Natural killer cell treated with Interleukin-12 subunit alpha and Interleukin-12 subunit beta and Interleukin-15 and Interleukin-18, amount 100 ng/mL, for 72 hours (primary cell): ENCODE measurements at regions not wholly inside any gene's neighbourhood (a gene's known extent, or its start where the extent isn't known, plus 50 kb on each side); places are given as distances from the start of the nearest gene placed in this dataset.
"Not testable (repeated sequence)": the region's sequence is repeated elsewhere in the genome, so short reads cannot be mapped to it uniquely, and the experiment has no call there.

ENCODE experiments used
- ATAC-seq, 2 donors: fragments of 150-1000 bp; cut with Tn5 transposase in 1 of 2; sonication (Bioruptor Pico), chemical (Tn5 transposase) in 1 of 2; 2 replicates each; pipeline ENCODE4 v1.10.0; 2021
- DNase-seq: peaks from one replicate; pipeline ENCODE4 v3.0.0; 2022; ENCODE audit warnings: low spot score
- H3K27ac Mint-ChIP-seq, 2 donors: 1 replicate in 1 of 2; 2 replicates in 1 of 2; pipeline ENCODE4 v1.8.0; 2022; ENCODE audit warnings: mixed read lengths in 2 of 2, mild to moderate bottlenecking in 1 of 2, moderate library complexity in 1 of 2
- H3K27me3 Mint-ChIP-seq, 2 donors: 1 replicate in 1 of 2; 2 replicates in 1 of 2; pipeline ENCODE4 v1.8.0; 2022; ENCODE audit warnings: mixed read lengths in 2 of 2
- H3K36me3 Mint-ChIP-seq: one replicate; pipeline ENCODE4 v1.8.0; 2022; ENCODE audit warnings: mixed read lengths
- H3K4me1 Mint-ChIP-seq, 2 donors: 1 replicate in 1 of 2; 2 replicates in 1 of 2; pipeline ENCODE4 v1.8.0; 2022; ENCODE audit warnings: low read depth in 2 of 2, mixed read lengths in 2 of 2, mild to moderate bottlenecking in 1 of 2
- H3K4me3 Mint-ChIP-seq: one replicate; pipeline ENCODE4 v1.8.0; 2022; ENCODE audit warnings: mixed read lengths
- H3K9me3 Mint-ChIP-seq: 2 replicates; pipeline ENCODE4 v1.8.0; 2022; ENCODE audit warnings: mixed read lengths

DNA sequence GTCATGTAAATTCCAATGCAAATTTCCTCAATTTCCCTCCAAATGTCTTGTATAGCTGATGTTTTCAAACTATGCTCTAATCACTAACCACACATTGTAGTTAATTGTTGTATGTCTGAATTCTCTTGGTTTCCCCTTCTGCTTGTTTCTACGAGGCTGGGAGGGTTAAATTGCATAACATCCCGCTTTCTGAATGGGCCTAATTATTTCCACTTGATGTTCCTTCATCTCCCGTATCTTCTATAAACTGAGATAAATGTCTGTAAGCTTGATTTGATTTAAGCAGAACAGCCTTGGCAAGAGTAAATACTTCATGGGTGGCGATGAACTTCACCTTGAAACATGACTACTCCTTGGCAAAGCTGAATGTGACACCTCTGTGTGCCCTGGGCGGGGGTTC, 72.2 kb downstream of the SERINC2 start:
- DNase-seq (no peak), ATAC-seq (no peak)
- peaks cover 3 to 5% of the 10 kb centered on the region in 2 donors for H3K27me3 Mint-ChIP-seq
- H3K4me1 Mint-ChIP-seq, result peaks cover 11 to 12% of the 10 kb centered on the region in 2 donors
- no peak overlapping the region for H3K27ac Mint-ChIP-seq
- H3K4me3 Mint-ChIP-seq, result no peak overlapping the region
- peaks cover 4% of the 10 kb centered on the region for H3K36me3 Mint-ChIP-seq
- H3K9me3 Mint-ChIP-seq, result no peaks in the 10 kb centered on the region

DNA sequence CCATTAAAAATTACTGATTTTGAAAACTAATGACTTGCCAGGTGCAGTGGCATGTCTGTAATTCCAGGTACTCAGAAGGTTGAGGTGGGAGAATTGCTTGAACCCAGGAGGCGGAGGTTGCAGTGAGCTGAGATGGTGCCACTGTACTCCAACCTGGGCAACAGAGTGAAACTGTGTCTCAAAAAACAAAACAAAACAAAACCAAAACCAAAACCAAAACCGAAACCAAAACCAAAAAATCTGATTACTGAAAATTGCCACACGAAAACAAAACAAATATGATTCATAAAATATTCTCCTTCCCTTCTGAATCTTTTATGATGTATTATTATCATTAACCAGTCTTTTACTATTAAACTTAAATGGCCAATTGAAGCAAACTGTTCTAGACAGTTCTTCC, 74.1 kb downstream of the SERINC2 start:
- H3K27me3 Mint-ChIP-seq, result no peaks in the 10 kb centered on the region
- peaks cover 11 to 12% of the 10 kb centered on the region in 2 donors for H3K4me1 Mint-ChIP-seq
- no peak for DNase-seq
- H3K36me3 Mint-ChIP-seq, result no peaks in the 10 kb centered on the region
- ATAC-seq, result peak in 1 of 2 donors; percentile 70
- peak overlapping the region; percentile 42 for H3K4me3 Mint-ChIP-seq
- H3K9me3 Mint-ChIP-seq, result no peaks in the 10 kb centered on the region
- H3K27ac Mint-ChIP-seq, result peak overlapping the region; percentile 72 to 77

DNA sequence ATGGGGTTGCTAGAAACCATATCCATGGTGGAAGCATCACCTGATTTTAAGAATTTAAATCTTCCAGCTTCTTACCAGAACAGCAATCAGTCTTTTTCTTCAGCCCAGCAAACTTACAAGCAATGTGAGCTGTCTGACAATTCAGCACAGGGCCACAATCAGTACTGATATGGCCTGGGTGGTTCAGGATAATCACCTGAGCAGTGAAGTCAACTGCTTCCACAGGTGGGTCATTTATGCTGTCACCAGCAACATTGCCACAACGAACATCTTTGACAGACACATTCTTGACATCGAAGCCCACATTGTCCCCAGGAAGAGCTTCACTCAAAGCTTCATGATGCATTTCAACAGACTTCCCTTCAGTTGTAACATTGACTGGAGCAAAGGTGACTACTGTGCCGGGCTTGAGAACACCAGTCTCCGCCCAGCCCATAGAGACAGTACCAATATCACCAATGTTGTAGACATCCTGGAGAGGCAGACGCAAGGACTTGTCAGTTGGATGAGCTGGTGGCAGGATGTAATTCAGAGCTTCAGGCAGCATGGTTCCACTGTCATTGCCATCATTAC, 74.8 kb downstream of the SERINC2 start:
- no peaks in the 10 kb centered on the region for H3K9me3 Mint-ChIP-seq
- no peak for ATAC-seq
- H3K36me3 Mint-ChIP-seq, result no peaks in the 10 kb centered on the region
- H3K27ac Mint-ChIP-seq, result peak overlapping the region; percentile 72 to 77
- H3K4me3 Mint-ChIP-seq, result peak overlapping the region; percentile 42
- no peak for DNase-seq
- no peaks in the 10 kb centered on the region for H3K27me3 Mint-ChIP-seq
- H3K4me1 Mint-ChIP-seq, result peaks cover 11 to 12% of the 10 kb centered on the region in 2 donors

- DNase-seq, result no peak
- peaks cover 11 to 12% of the 10 kb centered on the region in 2 donors for H3K4me1 Mint-ChIP-seq
- no peak overlapping the region for H3K4me3 Mint-ChIP-seq
- no peaks in the 10 kb centered on the region for H3K36me3 Mint-ChIP-seq
- ATAC-seq, result no peak
- no peaks in the 10 kb centered on the region for H3K9me3 Mint-ChIP-seq
- no peaks in the 10 kb centered on the region for H3K27me3 Mint-ChIP-seq
- H3K27ac Mint-ChIP-seq, result no peak overlapping the region
Measured at GRCh38 chr1:31488528-31488927, 75.5 kb downstream of the SERINC2 start.

DNA sequence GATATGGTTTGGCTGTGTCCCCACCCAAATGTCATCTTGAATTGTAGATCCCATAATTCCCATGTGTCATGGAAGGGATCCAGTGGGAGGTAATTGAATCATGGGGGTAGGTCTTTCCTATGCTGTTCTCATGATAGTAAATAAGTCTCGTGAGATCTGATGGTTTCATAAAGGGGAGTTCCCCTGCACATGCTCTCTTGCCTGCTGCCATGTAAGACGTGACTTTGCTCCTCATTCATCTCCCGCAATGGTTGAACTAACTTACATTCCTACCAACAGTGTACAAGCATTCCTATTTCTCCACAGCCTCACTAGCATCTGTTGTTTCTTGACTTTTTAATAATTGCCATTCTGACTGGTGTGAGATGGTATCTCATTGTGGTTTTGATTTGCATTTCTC, 76.6 kb downstream of the SERINC2 start:
- H3K36me3 Mint-ChIP-seq, ATAC-seq, DNase-seq, H3K27me3 Mint-ChIP-seq, H3K9me3 Mint-ChIP-seq, H3K4me3 Mint-ChIP-seq: not testable (repeated sequence)
- Mint-ChIP-seq H3K4me1 (peaks cover 11 to 12% of the 10 kb centered on the region in 2 donors), H3K27ac (peak overlapping the region in 1 of 2 donors; percentile 3)

GRCh38 chr1:31490596-31490995, 77.6 kb downstream of the SERINC2 start:
- ATAC-seq, H3K36me3 Mint-ChIP-seq, DNase-seq, H3K4me3 Mint-ChIP-seq, H3K27ac Mint-ChIP-seq, H3K27me3 Mint-ChIP-seq, H3K9me3 Mint-ChIP-seq: not testable (repeated sequence)
- peaks cover 11 to 12% of the 10 kb centered on the region in 2 donors for H3K4me1 Mint-ChIP-seq

GRCh38 chr1:31495351-31495750, 81.0 kb upstream of the TINAGL1 start:
- DNase-seq, result not testable (repeated sequence)

GRCh38 chr1:31495770-31496169, 80.5 kb upstream of the TINAGL1 start:
- ATAC-seq, H3K27ac Mint-ChIP-seq: not testable (repeated sequence)

More at GRCh38 chr1:31495351-31495750, 81.0 kb upstream of the TINAGL1 start:
- H3K27ac Mint-ChIP-seq, H3K4me1 Mint-ChIP-seq, H3K36me3 Mint-ChIP-seq, H3K9me3 Mint-ChIP-seq, H3K4me3 Mint-ChIP-seq, ATAC-seq, H3K27me3 Mint-ChIP-seq: not testable (repeated sequence)

GRCh38 chr1:31497601-31498000, 78.7 kb upstream of the TINAGL1 start:
- no peak for DNase-seq
- H3K4me3 Mint-ChIP-seq, result no peak overlapping the region
- ATAC-seq, result no peak
- peaks cover 0 to 4% of the 10 kb centered on the region in 2 donors for H3K27me3 Mint-ChIP-seq
- no peaks in the 10 kb centered on the region for H3K9me3 Mint-ChIP-seq
- H3K27ac Mint-ChIP-seq, result no peak overlapping the region
- no peaks in the 10 kb centered on the region for H3K4me1 Mint-ChIP-seq
- no peaks in the 10 kb centered on the region for H3K36me3 Mint-ChIP-seq

More at GRCh38 chr1:31495770-31496169, 80.5 kb upstream of the TINAGL1 start:
- not testable (repeated sequence) for H3K9me3 Mint-ChIP-seq, H3K27me3 Mint-ChIP-seq, H3K36me3 Mint-ChIP-seq, H3K4me1 Mint-ChIP-seq, H3K4me3 Mint-ChIP-seq, DNase-seq

- Mint-ChIP-seq H3K4me3 (no peak overlapping the region), H3K9me3 (no peaks in the 10 kb centered on the region), H3K27me3 (peaks cover 0 to 4% of the 10 kb centered on the region in 2 donors), H3K27ac (no peak overlapping the region), H3K36me3 (no peaks in the 10 kb centered on the region), H3K4me1 (no peaks in the 10 kb centered on the region)
- DNase-seq (no peak), ATAC-seq (no peak)
Measured at GRCh38 chr1:31498376-31499040, 77.8 kb upstream of the TINAGL1 start.

DNA sequence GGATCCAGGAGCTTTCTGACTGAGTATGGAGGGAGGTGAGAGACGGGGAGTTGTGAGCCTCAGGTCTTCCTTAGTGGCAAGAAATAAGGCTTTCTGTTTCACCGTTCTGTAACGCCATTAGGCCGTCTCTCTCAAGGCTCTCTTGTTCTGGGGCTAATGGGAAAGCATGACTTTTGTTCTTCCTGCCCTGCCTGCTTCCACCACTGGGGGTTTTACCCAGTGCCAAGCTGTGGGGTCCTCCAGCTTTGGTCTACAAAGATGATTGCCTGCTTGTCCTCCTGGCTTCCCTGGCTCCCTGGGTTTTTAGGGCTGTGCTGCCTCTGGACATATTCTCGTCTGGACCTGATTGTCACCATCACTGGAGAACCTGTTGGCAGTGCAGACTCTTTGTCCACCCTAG, 74.8 kb upstream of the TINAGL1 start:
- Mint-ChIP-seq H3K4me3 (no peak overlapping the region), H3K4me1 (peaks cover 11 to 13% of the 10 kb centered on the region in 2 donors), H3K27ac (no peak overlapping the region), H3K9me3 (no peaks in the 10 kb centered on the region), H3K27me3 (peaks cover 0 to 11% of the 10 kb centered on the region in 2 donors), H3K36me3 (no peaks in the 10 kb centered on the region)
- peak in 1 of 2 donors; percentile 7 for ATAC-seq
- DNase-seq, result no peak

- no peak overlapping the region for H3K4me3 Mint-ChIP-seq
- DNase-seq, result no peak
- H3K27ac Mint-ChIP-seq, result no peak overlapping the region
- peaks cover 0 to 11% of the 10 kb centered on the region in 2 donors for H3K27me3 Mint-ChIP-seq
- no peaks in the 10 kb centered on the region for H3K36me3 Mint-ChIP-seq
- H3K4me1 Mint-ChIP-seq, result peaks cover 11 to 14% of the 10 kb centered on the region in 2 donors
- no peaks in the 10 kb centered on the region for H3K9me3 Mint-ChIP-seq
- no peak for ATAC-seq
Measured at GRCh38 chr1:31502253-31502652, 74.1 kb upstream of the TINAGL1 start.

DNA sequence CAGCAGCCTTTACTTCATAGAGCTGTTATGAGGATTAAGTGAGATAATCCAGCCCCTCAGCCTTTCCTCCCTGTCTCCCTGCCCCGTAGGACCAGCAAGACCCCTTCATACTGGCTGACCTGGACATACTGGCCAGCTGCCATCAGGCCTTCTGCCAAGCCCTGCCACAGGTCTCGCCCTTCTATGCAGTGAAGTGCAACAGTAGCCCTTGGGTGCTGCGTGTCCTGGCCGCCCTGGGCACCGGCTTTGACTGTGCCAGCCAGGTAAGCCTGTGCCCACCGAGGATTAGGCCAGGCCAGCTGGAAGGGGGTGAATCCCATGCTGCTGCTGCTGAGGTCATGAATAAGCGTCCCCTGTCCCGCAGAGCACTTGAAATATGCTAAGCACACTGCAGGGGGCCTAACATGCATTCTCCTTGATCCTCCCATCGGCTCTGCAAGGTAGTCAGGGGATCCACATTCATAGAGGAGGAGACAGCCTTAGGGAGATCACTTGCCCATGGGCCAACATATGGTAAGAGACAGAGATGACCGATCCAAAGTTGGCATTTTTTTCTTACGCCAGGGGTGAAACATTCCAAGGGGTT, 73.3 kb upstream of the TINAGL1 start:
- H3K4me3 Mint-ChIP-seq, result no peak overlapping the region
- no peaks in the 10 kb centered on the region for H3K9me3 Mint-ChIP-seq
- no peak overlapping the region for H3K27ac Mint-ChIP-seq
- no peak for DNase-seq
- H3K4me1 Mint-ChIP-seq, result peaks cover 11 to 14% of the 10 kb centered on the region in 2 donors
- H3K27me3 Mint-ChIP-seq, result peaks cover 0 to 10% of the 10 kb centered on the region in 2 donors
- ATAC-seq, result no peak
- H3K36me3 Mint-ChIP-seq, result no peaks in the 10 kb centered on the region

- ATAC-seq (no peak), DNase-seq (no peak)
- H3K27ac Mint-ChIP-seq, result no peak overlapping the region
- H3K9me3 Mint-ChIP-seq, result no peaks in the 10 kb centered on the region
- peaks cover 11 to 14% of the 10 kb centered on the region in 2 donors for H3K4me1 Mint-ChIP-seq
- no peaks in the 10 kb centered on the region for H3K36me3 Mint-ChIP-seq
- no peak overlapping the region for H3K4me3 Mint-ChIP-seq
- H3K27me3 Mint-ChIP-seq, result peaks cover 0 to 9% of the 10 kb centered on the region in 2 donors
Measured at GRCh38 chr1:31503570-31503969, 72.7 kb upstream of the TINAGL1 start.
